Tibial nerve (tissue), 3 donors: ENCODE measurements at regions not wholly inside any gene's neighbourhood (a gene's known extent, or its start where the extent isn't known, plus 50 kb on each side); places are given as distances from the start of the nearest gene placed in this dataset.
A peak's percentile ranks its signal among the peaks of the same experiment; 100 is the strongest.

Source experiments
- CTCF ChIP-seq, 5 experiments: fragments of 200-600 bp in 3 of 5; fragments of 450-650 bp in 2 of 5; sonication (generic) in 3 of 5; IDR thresholded peaks; one replicate each; pipeline ENCODE4 v1.5.1; 2016 to 2019; ENCODE audit warnings: antibody characterized with exemption in 5 of 5, mild to moderate bottlenecking in 3 of 5, moderate library complexity in 2 of 5
- POLR2A ChIP-seq, 2 donors: fragments of 450-650 bp; IDR thresholded peaks; one replicate each; pipeline ENCODE4 v1.6.1; 2017; ENCODE audit warnings: antibody characterized with exemption in 2 of 2, mild to moderate bottlenecking in 2 of 2, moderate library complexity in 2 of 2

GRCh38 chrX:33434256-33435092 lies 223.1 kb upstream of the DMD start:
- peak; percentile 52 to 91 (median 63) for TF ChIP-seq CTCF (IDR thresholded peaks at IDR 0.05)
- TF ChIP-seq POLR2A (IDR thresholded peaks at IDR 0.05): no peak
